H9 (cell line): ENCODE measurements at regions not wholly inside any gene's neighbourhood (a gene's known extent, or its start where the extent isn't known, plus 50 kb on each side); places are given as distances from the start of the nearest gene placed in this dataset.

Source experiments
- DNase-seq: peaks from one replicate; pipeline ENCODE4 v3.0.0-alpha.2; 2017
- H2AFZ ChIP-seq: one replicate; pipeline ENCODE4 v1.6.1; 2013; ENCODE audit warnings: mild to moderate bottlenecking, low read length, control low read depth, moderate library complexity
- H2AK5ac ChIP-seq: 2 replicates; pipeline ENCODE4 v1.6.1; 2013; ENCODE audit warnings: low read length, control low read depth, mixed read lengths; ENCODE audit not compliant: insufficient read length
- H2BK120ac ChIP-seq: one replicate; pipeline ENCODE4 v1.6.1; 2013; ENCODE audit warnings: low read depth, mild to moderate bottlenecking, low read length, control low read depth, inconsistent platforms; ENCODE audit not compliant: poor library complexity, severe bottlenecking
- H2BK12ac ChIP-seq: 2 replicates; pipeline ENCODE4 v1.6.1; 2013; ENCODE audit warnings: low read length, control low read depth, mixed read lengths, low read depth; ENCODE audit not compliant: insufficient read length
- H2BK15ac ChIP-seq: 2 replicates; pipeline ENCODE4 v1.6.1; 2013; ENCODE audit warnings: low read depth, low read length, control low read depth
- H2BK20ac ChIP-seq: one replicate; pipeline ENCODE4 v1.6.1; 2013; ENCODE audit warnings: low read depth, mild to moderate bottlenecking, low read length, control low read depth, inconsistent platforms; ENCODE audit not compliant: poor library complexity, severe bottlenecking
- H2BK5ac ChIP-seq: 2 replicates; pipeline ENCODE4 v1.6.1; 2013; ENCODE audit warnings: low read length, control low read depth, mixed read lengths; ENCODE audit not compliant: insufficient read length
- H3K14ac ChIP-seq: 2 replicates; pipeline ENCODE4 v1.6.1; 2013; ENCODE audit warnings: low read length, control low read depth; ENCODE audit not compliant: insufficient read depth
- H3K18ac ChIP-seq: 2 replicates; pipeline ENCODE4 v1.6.1; 2013; ENCODE audit warnings: low read depth, mild to moderate bottlenecking, mixed read lengths, low read length, control low read depth; ENCODE audit not compliant: insufficient read length
- H3K23ac ChIP-seq: 2 replicates; pipeline ENCODE4 v1.6.1; 2013; ENCODE audit warnings: low read length, control low read depth, mixed read lengths, low read depth; ENCODE audit not compliant: insufficient read length
- H3K23me2 ChIP-seq: 2 replicates; pipeline ENCODE4 v1.6.1; 2013; ENCODE audit warnings: low read depth, mild to moderate bottlenecking, mixed read lengths, low read length, control low read depth; ENCODE audit not compliant: insufficient read length, poor library complexity, severe bottlenecking
- H3K27ac ChIP-seq: 2 replicates; pipeline ENCODE4 v1.5.1; 2013; ENCODE audit warnings: low read length, control low read depth, mixed read lengths, low read depth; ENCODE audit not compliant: insufficient read length
- H3K27me3 ChIP-seq: 2 replicates; pipeline ENCODE4 v1.6.1; 2013; ENCODE audit warnings: low read length, control low read depth, inconsistent platforms; ENCODE audit not compliant: insufficient read depth
- H3K4ac ChIP-seq: 2 replicates; pipeline ENCODE4 v1.6.1; 2013; ENCODE audit warnings: low read depth, mild to moderate bottlenecking, control low read depth, inconsistent platforms, low read length, moderate library complexity
- H3K4me1 ChIP-seq: 2 replicates; pipeline ENCODE4 v1.6.1; 2013; ENCODE audit warnings: low read length, control low read depth, inconsistent platforms; ENCODE audit not compliant: insufficient read depth
- H3K4me2 ChIP-seq: 2 replicates; pipeline ENCODE4 v1.6.1; 2013; ENCODE audit warnings: low read length, control low read depth, mixed read lengths; ENCODE audit not compliant: insufficient read length, insufficient read depth
- H3K56ac ChIP-seq: 2 replicates; pipeline ENCODE4 v1.6.1; 2013; ENCODE audit warnings: low read depth, mild to moderate bottlenecking, mixed read lengths, low read length, control low read depth; ENCODE audit not compliant: insufficient read length
- H3K79me1 ChIP-seq: 2 replicates; pipeline ENCODE4 v1.6.1; 2013; ENCODE audit warnings: low read depth, mild to moderate bottlenecking, moderate library complexity, low read length, control low read depth, inconsistent platforms; ENCODE audit not compliant: insufficient read depth, poor library complexity, severe bottlenecking
- H3K79me2 ChIP-seq: 2 replicates; pipeline ENCODE4 v1.6.1; 2013; ENCODE audit warnings: low read length, control low read depth, inconsistent platforms; ENCODE audit not compliant: insufficient read depth
- H3K9ac ChIP-seq: 2 replicates; pipeline ENCODE4 v1.6.1; 2013; ENCODE audit warnings: low read length, control low read depth, mixed read lengths; ENCODE audit not compliant: insufficient read length; ENCODE audit errors: extremely low read depth
- H3K9me3 ChIP-seq: one replicate; pipeline ENCODE4 v1.6.1; 2013; ENCODE audit warnings: low read depth, low read length, inconsistent platforms; ENCODE audit not compliant: control insufficient read depth
- H3T11ph ChIP-seq: one replicate; pipeline ENCODE4 v1.6.1; 2013; ENCODE audit warnings: mild to moderate bottlenecking, low read length, control low read depth, inconsistent platforms
- H4K20me1 ChIP-seq: one replicate; pipeline ENCODE4 v1.6.1; 2013; ENCODE audit not compliant: control insufficient read depth, insufficient read length, insufficient read depth
- H4K5ac ChIP-seq: 2 replicates; pipeline ENCODE4 v1.6.1; 2013; ENCODE audit warnings: low read depth, mild to moderate bottlenecking, mixed read lengths, low read length, control low read depth; ENCODE audit not compliant: insufficient read length
- H4K8ac ChIP-seq: replicated peaks from 2 replicates; pipeline ENCODE4 v1.6.1; 2013; ENCODE audit warnings: low read length, control low read depth, mixed read lengths, low read depth; ENCODE audit not compliant: insufficient read length
- H4K91ac ChIP-seq: 2 replicates; pipeline ENCODE4 v1.6.1; 2013; ENCODE audit warnings: low read depth, mild to moderate bottlenecking, moderate library complexity, mixed read lengths, low read length, control low read depth; ENCODE audit not compliant: insufficient read length
- H3K27ac Mint-ChIP-seq, 3 experiments: 2 replicates in 2 of 3; 3 replicates in 1 of 3; pipeline ENCODE4 v1.8.0; 2020 to 2021; ENCODE audit warnings: mixed read lengths in 3 of 3, mild to moderate bottlenecking in 1 of 3, moderate library complexity in 1 of 3
- H3K27me3 Mint-ChIP-seq: 2 replicates; pipeline ENCODE4 v1.8.0; 2021; ENCODE audit warnings: low read depth, mild to moderate bottlenecking, moderate library complexity, mixed read lengths
- H3K36me3 Mint-ChIP-seq, 3 experiments: 2 replicates in 2 of 3; 3 replicates in 1 of 3; pipeline ENCODE4 v1.8.0; 2020 to 2021; ENCODE audit warnings: low read depth in 3 of 3, mixed read lengths in 3 of 3; ENCODE audit not compliant: insufficient read depth in 1 of 3
- H3K4me1 Mint-ChIP-seq, 2 experiments: 2 replicates each; pipeline ENCODE4 v1.8.0; 2020; ENCODE audit warnings: mixed read lengths in 2 of 2
- H3K4me3 Mint-ChIP-seq, 2 experiments: 2 replicates in 1 of 2; 3 replicates in 1 of 2; pipeline ENCODE4 v1.8.0; 2020 to 2021; ENCODE audit warnings: mild to moderate bottlenecking in 2 of 2, mixed read lengths in 2 of 2, moderate library complexity in 1 of 2
- H3K9me3 Mint-ChIP-seq, 2 experiments: 2 replicates in 1 of 2; 3 replicates in 1 of 2; pipeline ENCODE4 v1.8.0; 2020; ENCODE audit warnings: mild to moderate bottlenecking in 2 of 2, mixed read lengths in 2 of 2, moderate library complexity in 1 of 2
- WGBS: extraction: QIAGEN DNeasy Blood & Tissue Kit; methylation state at CpG from one replicate; pipeline ENCODE4 v1.1.7; 2013; ENCODE audit warnings: missing lambda C conversion rate, low lambda C conversion rate, mixed read lengths; ENCODE audit not compliant: insufficient read length; ENCODE audit errors: extremely low coverage; 5-methylcytosine and 5-hydroxymethylcytosine counted together
- TF ChIP-seq, protein P1 (sequence below): fragments of 200-600 bp; sonication (generic); conservative IDR thresholded peaks from 3 replicates; pipeline ENCODE4 v1.8.0; 2021; ENCODE audit warnings: antibody characterized with exemption, mild to moderate bottlenecking

DNA sequence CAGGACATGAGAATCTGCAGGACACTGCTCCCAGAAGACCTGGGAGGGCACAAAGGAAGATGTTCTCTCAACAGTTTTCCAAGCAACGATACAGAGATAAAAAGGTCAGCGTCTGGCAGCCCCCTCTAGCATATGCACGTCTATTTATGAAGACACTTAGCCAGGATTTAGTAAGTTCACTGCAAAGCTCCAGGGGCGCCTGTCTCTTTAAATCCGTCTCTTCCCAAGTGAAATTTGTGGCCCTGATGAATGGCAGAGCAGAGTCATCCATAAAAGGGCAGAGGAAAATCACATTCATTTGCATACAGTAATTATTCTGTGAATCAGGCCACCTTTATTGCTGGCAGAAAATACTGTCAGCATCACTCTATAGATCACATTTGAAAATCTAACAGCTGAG is 390.9 kb upstream of the SMIM21 start:
- WGBS, result no CpG with 5 or more reads among the region's 5 CpGs
- Histone ChIP-seq H2BK15ac (no peak overlapping the region), H3K56ac (no peak overlapping the region), H2BK5ac (no peak overlapping the region), H3K14ac (no peak overlapping the region), H3K27me3 (no peaks in the 10 kb centered on the region), H3K27ac (no peak overlapping the region), H3K79me2 (no peaks in the 10 kb centered on the region), H3K4ac (no peak overlapping the region), H4K91ac (no peak overlapping the region), H3K4me1 (no peaks in the 10 kb centered on the region), H3K9me3 (no peaks in the 10 kb centered on the region), H3K9ac (no peak overlapping the region), H2AK5ac (no peak overlapping the region), H3K18ac (no peak overlapping the region), H3T11ph (no peak overlapping the region), H3K23me2 (no peaks in the 10 kb centered on the region), H2BK120ac (no peak overlapping the region), H3K4me2 (no peak overlapping the region), H4K5ac (no peak overlapping the region), H4K20me1 (no peaks in the 10 kb centered on the region), H3K23ac (no peak overlapping the region), H3K79me1 (no peaks in the 10 kb centered on the region), H2BK12ac (no peak overlapping the region), H4K8ac (no peak overlapping the region), H2AFZ (no peak overlapping the region), H2BK20ac (no peak overlapping the region)
- no peak for DNase-seq
- Mint-ChIP-seq H3K4me3 (no peak overlapping the region), H3K27me3 (peaks cover 4% of the 10 kb centered on the region), H3K4me1 (peaks cover 2 to 6% of the 10 kb centered on the region in 2 experiments; a peak in 2 of 4 replicates), H3K9me3 (no peaks in the 10 kb centered on the region; a peak in 3 of 5 replicates), H3K27ac (no peak overlapping the region), H3K36me3 (peaks cover 0 to 2% (median 0%) of the 10 kb centered on the region in 3 experiments; a peak in 2 of 7 replicates)
- TF ChIP-seq, protein P1, sequence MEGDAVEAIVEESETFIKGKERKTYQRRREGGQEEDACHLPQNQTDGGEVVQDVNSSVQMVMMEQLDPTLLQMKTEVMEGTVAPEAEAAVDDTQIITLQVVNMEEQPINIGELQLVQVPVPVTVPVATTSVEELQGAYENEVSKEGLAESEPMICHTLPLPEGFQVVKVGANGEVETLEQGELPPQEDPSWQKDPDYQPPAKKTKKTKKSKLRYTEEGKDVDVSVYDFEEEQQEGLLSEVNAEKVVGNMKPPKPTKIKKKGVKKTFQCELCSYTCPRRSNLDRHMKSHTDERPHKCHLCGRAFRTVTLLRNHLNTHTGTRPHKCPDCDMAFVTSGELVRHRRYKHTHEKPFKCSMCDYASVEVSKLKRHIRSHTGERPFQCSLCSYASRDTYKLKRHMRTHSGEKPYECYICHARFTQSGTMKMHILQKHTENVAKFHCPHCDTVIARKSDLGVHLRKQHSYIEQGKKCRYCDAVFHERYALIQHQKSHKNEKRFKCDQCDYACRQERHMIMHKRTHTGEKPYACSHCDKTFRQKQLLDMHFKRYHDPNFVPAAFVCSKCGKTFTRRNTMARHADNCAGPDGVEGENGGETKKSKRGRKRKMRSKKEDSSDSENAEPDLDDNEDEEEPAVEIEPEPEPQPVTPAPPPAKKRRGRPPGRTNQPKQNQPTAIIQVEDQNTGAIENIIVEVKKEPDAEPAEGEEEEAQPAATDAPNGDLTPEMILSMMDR, result no peak
